ENCODE measurements at regions not wholly inside any gene's neighbourhood (a gene's known extent, or its start where the extent isn't known, plus 50 kb on each side); places are given as distances from the start of the nearest gene placed in this dataset.

DNA sequence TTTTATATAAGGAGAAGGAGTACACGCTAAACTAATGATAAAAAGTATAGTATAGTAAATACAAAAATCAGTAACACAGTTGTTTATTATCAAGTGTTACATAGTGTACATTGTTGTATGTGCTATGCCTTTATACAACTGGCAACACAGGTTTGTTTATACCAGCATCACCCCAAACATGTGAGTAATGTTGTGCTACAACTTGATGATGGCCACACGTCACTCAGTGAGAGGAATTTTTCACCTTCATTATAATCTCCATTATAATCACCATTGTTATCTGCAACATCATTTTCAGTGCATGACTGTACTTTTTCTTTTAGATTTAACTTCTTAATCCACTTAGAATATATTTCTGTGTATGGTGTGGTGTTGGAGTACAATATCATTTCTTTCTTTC lies 204.0 kb upstream of the CTNNB1 start:
- DNase-seq (ENCODE audit: low read depth): no peak

- DNase-seq (ENCODE audit: low read depth): no peak
Observed at GRCh38 chr3:40996382-40996781, 202.9 kb upstream of the CTNNB1 start.

- DNase-seq (ENCODE audit: low read depth): no peak
Observed at GRCh38 chr3:40996827-40997710, 202.2 kb upstream of the CTNNB1 start.

GRCh38 chr3:40997711-40998519 lies 201.4 kb upstream of the CTNNB1 start:
- DNase-seq (ENCODE audit: low read depth): no peak

GRCh38 chr3:40999682-41000081 lies 199.6 kb upstream of the CTNNB1 start:
- no peak for DNase-seq (ENCODE audit: low read depth)

- no peak for DNase-seq (ENCODE audit: low read depth)
Observed at GRCh38 chr3:41000471-41000870, 198.8 kb upstream of the CTNNB1 start.

DNA sequence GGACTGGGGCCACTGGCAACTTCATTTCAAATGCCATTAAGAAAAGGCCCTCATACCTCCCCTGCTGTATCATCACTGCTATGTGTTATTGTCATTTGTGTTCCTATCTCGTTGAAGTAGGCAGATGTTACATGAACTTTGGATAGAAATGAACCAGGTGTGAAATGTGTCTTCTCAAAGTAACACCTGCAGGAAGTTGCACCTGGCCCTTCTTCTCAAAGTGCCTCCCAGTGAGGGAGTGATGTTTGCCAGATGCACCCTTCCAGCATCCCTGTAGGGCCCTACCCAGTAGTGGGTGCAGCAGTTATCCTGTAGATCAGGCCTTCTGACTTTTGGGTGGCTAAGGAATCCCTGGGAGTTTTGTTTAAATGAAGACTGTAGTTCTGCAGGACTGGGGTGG lies 197.7 kb upstream of the CTNNB1 start:
- no peak for DNase-seq (ENCODE audit: low read depth)

DNA sequence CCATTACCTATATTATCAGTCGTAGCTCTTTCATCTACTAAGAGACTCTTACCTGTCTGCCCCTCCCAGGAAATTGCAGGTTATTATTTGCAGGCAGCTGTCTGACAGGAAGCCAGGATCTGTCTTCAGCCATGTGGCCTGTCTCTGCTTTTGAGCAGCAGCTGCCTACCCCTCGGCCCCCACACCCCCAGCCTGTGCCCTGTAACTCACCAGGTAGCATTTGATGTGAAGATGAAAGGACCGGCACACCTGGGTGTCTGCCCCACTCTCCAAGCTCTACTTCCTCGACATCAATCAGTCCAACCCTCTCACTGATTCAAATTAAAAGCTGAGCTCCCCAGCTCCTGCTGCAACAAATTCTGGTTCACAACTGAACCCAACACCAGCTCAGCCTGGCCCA lies 197.2 kb upstream of the CTNNB1 start:
- no peak for DNase-seq (ENCODE audit: low read depth)

GRCh38 chr3:41007399-41007798 lies 191.9 kb upstream of the CTNNB1 start:
- DNase-seq (ENCODE audit: low read depth): no peak

DNA sequence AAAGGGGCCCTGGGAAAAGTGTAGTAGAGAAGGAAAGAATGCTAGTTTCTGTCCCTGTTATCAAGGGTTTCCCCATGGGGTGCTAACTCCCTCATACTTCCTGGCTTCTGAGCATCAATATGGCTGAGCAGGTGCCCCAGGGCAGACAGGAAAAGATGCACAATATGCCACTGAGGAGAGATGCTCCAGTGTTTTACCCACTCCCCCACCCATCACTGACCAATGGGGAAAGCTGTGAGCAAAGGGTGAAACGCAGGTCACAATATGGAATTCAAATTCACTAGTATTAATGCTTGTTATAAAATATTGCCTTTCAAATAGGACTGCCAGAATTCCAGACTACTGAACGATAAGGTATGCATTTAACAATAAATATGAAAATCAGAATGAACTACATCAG lies 187.5 kb upstream of the CTNNB1 start:
- no peak for DNase-seq (ENCODE audit: low read depth)

DNA sequence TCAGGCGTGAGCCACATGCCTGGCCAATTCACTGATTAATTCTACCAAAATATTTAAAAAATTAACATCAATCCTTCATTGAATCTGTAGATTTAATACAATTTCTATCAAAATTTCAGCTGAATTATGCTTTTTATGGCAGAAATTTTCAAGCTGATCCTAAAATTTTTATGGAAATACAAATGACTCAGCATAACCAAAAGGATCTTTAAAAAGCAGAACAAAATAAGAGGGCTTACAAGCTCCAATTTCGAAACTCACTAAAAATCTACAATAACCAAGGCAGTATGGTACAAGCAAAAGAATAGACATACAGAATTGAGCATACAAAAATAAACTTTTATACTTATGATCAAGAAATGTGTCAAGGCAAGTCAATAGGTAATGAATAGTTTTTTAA lies 180.4 kb upstream of the CTNNB1 start:
- no peak for DNase-seq (ENCODE audit: low read depth)

DNA sequence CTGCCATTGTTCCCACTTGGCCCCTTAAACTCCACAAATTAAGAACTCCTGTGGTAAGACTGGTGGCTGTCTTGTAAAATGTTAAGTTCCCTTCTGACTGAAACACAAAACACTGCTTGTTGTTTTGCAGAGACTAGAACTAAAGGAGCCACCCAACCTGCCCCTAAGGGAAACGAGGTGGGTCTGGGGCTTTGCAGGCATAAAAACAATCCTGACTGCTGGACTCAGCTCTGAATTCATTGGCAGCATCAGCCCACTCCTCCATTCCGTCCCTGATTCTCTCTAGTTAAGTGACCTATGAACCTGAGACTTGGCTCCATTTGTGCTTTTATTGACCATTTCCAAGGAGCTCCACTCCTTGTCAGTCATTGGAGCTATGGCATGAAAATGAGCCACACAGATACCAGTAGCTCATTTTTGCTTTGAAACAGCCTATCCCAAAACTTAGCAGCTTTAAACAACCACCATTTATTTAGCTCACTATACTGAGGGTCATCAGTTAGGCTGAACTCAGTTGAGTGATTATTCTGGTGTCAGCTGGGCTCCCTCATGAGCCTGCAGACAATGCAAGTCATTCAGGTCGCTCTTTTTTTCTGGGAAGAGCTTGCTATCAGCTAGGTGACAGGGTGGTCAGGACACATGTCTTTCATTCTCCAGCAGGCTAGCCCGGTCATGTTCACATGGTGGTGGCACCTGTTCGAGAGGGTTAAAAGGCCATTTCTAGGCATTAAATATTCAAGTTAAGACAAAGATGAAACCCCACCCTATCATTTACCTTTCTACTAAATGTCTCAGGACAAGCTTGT lies 175.1 kb upstream of the CTNNB1 start:
- no peak for DNase-seq (ENCODE audit: low read depth)

GRCh38 chr3:41026394-41027177 lies 172.7 kb upstream of the CTNNB1 start:
- DNase-seq (ENCODE audit: low read depth): no peak

GRCh38 chr3:41029356-41029755 lies 169.9 kb upstream of the CTNNB1 start:
- DNase-seq (ENCODE audit: low read depth): no peak

- no peak for DNase-seq (ENCODE audit: low read depth)
Observed at GRCh38 chr3:41030220-41030619, 169.1 kb upstream of the CTNNB1 start.

GRCh38 chr3:41031401-41031800 lies 167.9 kb upstream of the CTNNB1 start:
- no peak for DNase-seq (ENCODE audit: low read depth)

GRCh38 chr3:41033956-41034519 lies 165.3 kb upstream of the CTNNB1 start:
- no peak for DNase-seq (ENCODE audit: low read depth)

DNA sequence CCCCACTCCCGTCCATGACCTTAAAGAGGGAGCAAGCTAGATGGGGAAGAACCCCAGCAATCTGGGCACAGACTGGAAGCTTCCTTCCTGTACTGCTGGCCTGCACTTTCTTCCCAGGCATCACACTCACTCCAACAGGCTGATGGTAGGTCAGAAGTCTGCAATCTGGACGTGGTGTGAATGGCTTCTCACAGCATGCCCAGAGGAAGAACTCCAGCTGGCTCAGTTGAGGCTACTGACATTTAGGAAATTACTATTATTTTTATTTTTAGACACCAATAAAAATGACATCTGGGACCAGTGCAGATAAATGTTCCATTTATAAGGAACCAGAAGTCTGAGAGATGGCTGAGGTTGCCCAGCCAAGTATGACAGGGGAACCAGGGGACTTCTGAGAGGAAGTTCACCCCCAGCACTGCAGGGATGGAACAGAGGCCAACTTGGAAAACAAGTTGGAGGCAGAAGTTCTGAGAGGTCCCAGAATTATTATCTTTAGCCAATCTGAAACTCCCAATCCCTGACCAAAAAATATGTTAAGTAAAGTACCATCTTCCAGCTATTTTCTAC lies 163.8 kb upstream of the CTNNB1 start:
- DNase-seq (ENCODE audit: low read depth): no peak

DNA sequence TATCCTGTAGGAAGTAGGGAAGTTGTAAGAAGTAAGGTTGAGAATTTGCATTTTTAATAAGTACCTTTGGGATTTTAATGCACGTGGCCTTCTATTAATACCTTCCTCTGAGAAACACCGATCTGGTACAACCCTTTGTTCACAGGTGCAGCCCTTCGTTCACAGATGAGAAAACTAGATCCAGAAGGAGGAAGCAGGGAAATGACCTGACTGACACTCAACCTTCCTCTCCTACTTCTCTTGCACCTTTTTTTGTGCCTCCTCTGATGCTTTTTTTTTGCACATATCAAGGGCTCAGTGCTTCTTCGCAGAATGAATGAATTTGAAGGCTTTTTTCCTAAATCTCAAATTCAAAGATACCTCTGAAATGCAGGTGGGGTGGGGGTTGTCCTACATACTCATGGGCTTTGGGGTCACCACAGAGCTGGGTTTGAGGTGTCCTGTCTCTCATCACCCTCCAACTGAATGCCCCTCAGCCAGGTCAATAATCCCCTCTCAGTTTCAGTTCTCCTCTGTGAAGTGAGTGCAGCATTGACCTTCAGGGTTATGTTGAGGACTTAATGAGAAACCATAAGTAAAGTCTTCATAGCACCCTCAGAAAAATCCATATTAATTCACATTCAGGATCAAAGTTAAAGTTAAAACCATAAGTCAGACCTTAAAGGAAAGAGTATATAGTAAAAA lies 161.5 kb upstream of the CTNNB1 start:
- DNase-seq (ENCODE audit: low read depth): no peak

DNA sequence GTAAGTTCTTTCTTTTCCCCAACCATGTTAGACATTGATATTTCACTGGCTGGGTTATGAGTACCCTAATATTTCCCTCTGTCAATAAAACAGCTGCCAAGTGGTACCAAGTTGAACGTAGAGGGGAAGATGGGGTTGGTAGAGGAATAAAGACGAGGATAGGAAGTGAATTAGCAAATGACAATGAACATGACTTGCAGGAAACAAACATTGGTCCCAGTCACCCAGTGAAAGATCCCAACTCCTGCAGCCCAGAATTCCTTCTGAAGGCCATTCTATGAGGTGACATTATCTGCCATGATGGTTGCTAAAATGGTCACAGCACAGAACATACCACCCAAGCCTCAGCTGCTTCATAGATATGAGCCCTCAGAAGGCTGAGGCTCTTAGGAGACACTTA lies 159.0 kb upstream of the CTNNB1 start:
- no peak for DNase-seq (ENCODE audit: low read depth)

Measured in stimulated activated CD8-positive, alpha-beta memory T cell treated with anti-CD3 and anti-CD28 coated beads, Interleukin-15, amount 100 ng/mL, for 1 hour (primary cell).